Astrocyte (in vitro differentiated cells and primary cell): ENCODE measurements at regions not wholly inside any gene's neighbourhood (a gene's known extent, or its start where the extent isn't known, plus 50 kb on each side); places are given as distances from the start of the nearest gene placed in this dataset.

Experiments
- DNase-seq: peaks from one replicate; pipeline ENCODE4 v3.0.0-alpha.2; 2010; ENCODE audit warnings: low read depth
- FAIRE-seq: peaks from 2 replicates; lab custom pipeline; 2011; peaks lifted over from hg19 to GRCh38; lab: Jason Lieb, UNC
- H2AFZ ChIP-seq: 2 replicates; pipeline ENCODE4 v1.6.0; 2012; ENCODE audit warnings: low read depth, low read length, inconsistent platforms
- H3K27ac ChIP-seq: 2 replicates; pipeline ENCODE4 v1.5.1; 2011; ENCODE audit warnings: low read depth, low read length, inconsistent platforms
- H3K27me3 ChIP-seq: 2 replicates; pipeline ENCODE4 v1.6.0; 2011; ENCODE audit warnings: low read length, inconsistent platforms; ENCODE audit not compliant: insufficient read depth
- H3K36me3 ChIP-seq: 2 replicates; pipeline ENCODE4 v1.5.1; 2011; ENCODE audit warnings: low read length, inconsistent platforms; ENCODE audit not compliant: insufficient read depth
- H3K4me1 ChIP-seq: 2 replicates; pipeline ENCODE4 v1.5.1; 2011; ENCODE audit warnings: low read length, inconsistent platforms; ENCODE audit not compliant: insufficient read depth
- H3K4me2 ChIP-seq: 2 replicates; pipeline ENCODE4 v1.6.0; 2012; ENCODE audit warnings: low read length, inconsistent platforms
- H3K4me3 ChIP-seq: 2 replicates; pipeline ENCODE4 v1.5.1; 2011; ENCODE audit warnings: low read depth, mild to moderate bottlenecking, low read length, inconsistent platforms; ENCODE audit not compliant: insufficient read depth
- H3K79me2 ChIP-seq: 2 replicates; pipeline ENCODE4 v1.6.0; 2012; ENCODE audit warnings: mild to moderate bottlenecking, low read length, inconsistent platforms; ENCODE audit not compliant: insufficient read depth
- H3K9ac ChIP-seq: 2 replicates; pipeline ENCODE4 v1.6.0; 2012; ENCODE audit warnings: mild to moderate bottlenecking, low read length, inconsistent platforms
- H3K9me3 ChIP-seq: 2 replicates; pipeline ENCODE4 v1.5.1; 2012; ENCODE audit warnings: low read depth, mild to moderate bottlenecking, low read length, inconsistent platforms; ENCODE audit not compliant: insufficient read depth
- H4K20me1 ChIP-seq: 2 replicates; pipeline ENCODE4 v1.6.0; 2012; ENCODE audit warnings: low read length, inconsistent platforms; ENCODE audit not compliant: insufficient read depth
- H3K27ac Mint-ChIP-seq: one replicate; pipeline ENCODE4 v1.8.0; 2021; ENCODE audit warnings: mild to moderate bottlenecking, mixed read lengths; ENCODE audit not compliant: unreplicated experiment
- H3K27me3 Mint-ChIP-seq: one replicate; pipeline ENCODE4 v1.8.0; 2021; ENCODE audit warnings: low read depth, mixed read lengths; ENCODE audit not compliant: unreplicated experiment
- H3K36me3 Mint-ChIP-seq: one replicate; pipeline ENCODE4 v1.8.0; 2021; ENCODE audit warnings: low read depth, mixed read lengths; ENCODE audit not compliant: unreplicated experiment
- H3K4me1 Mint-ChIP-seq: one replicate; pipeline ENCODE4 v1.8.0; 2021; ENCODE audit warnings: low read depth, mixed read lengths; ENCODE audit not compliant: unreplicated experiment
- H3K4me3 Mint-ChIP-seq: one replicate; pipeline ENCODE4 v1.8.0; 2021; ENCODE audit warnings: mild to moderate bottlenecking, moderate library complexity, mixed read lengths; ENCODE audit not compliant: unreplicated experiment
- H3K9me3 Mint-ChIP-seq: one replicate; pipeline ENCODE4 v1.8.0; 2021; ENCODE audit warnings: mild to moderate bottlenecking, mixed read lengths; ENCODE audit not compliant: unreplicated experiment
- EZH2 ChIP-seq: IDR thresholded peaks from 2 replicates; pipeline ENCODE4 v1.6.1; 2012; ENCODE audit warnings: mild to moderate bottlenecking, low read length, inconsistent platforms; ENCODE audit not compliant: insufficient read depth
- TF ChIP-seq, protein P1 (sequence below): IDR thresholded peaks from 2 replicates; pipeline ENCODE4 v1.5.1; 2011; ENCODE audit warnings: low read depth, mild to moderate bottlenecking, inconsistent platforms, low read length, moderate library complexity; ENCODE audit not compliant: insufficient read depth

DNA sequence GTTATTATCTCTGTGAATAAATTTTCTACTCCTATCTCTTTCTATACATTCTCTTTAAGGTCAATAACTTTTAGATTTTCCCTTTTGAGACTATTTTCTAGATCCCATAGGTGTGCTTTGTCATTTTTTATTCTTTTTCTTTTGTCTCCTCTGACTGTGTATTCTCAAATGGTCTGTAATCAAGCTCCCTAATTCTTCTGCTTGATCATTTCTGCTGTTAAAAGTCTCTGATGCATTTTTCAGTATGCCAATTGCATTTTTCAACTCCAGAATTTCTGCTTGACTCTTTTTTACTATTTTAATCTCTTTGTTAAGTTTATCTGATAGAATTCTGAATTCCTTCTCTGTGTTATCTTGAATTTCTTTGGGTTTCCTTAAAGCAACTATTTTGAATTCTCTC, 78.2 kb downstream of the THNSL1 start:
- H3K27me3 ChIP-seq = no peaks in the 10 kb centered on the region
- no peaks in the 10 kb centered on the region for H3K79me2 ChIP-seq
- FAIRE-seq (no peak), DNase-seq (no peak)
- Mint-ChIP-seq H3K9me3 (peaks cover 10% of the 10 kb centered on the region), H3K27ac (no peak overlapping the region), H3K27me3 (no peaks in the 10 kb centered on the region), H3K4me3 (no peak overlapping the region), H3K36me3 (peaks cover 1% of the 10 kb centered on the region), H3K4me1 (no peaks in the 10 kb centered on the region)
- no peak overlapping the region for H3K27ac ChIP-seq
- no peak overlapping the region for H3K4me2 ChIP-seq
- no peak overlapping the region for H2AFZ ChIP-seq
- no peaks in the 10 kb centered on the region for H3K4me1 ChIP-seq
- H3K36me3 ChIP-seq = no peaks in the 10 kb centered on the region
- TF ChIP-seq, protein P1, sequence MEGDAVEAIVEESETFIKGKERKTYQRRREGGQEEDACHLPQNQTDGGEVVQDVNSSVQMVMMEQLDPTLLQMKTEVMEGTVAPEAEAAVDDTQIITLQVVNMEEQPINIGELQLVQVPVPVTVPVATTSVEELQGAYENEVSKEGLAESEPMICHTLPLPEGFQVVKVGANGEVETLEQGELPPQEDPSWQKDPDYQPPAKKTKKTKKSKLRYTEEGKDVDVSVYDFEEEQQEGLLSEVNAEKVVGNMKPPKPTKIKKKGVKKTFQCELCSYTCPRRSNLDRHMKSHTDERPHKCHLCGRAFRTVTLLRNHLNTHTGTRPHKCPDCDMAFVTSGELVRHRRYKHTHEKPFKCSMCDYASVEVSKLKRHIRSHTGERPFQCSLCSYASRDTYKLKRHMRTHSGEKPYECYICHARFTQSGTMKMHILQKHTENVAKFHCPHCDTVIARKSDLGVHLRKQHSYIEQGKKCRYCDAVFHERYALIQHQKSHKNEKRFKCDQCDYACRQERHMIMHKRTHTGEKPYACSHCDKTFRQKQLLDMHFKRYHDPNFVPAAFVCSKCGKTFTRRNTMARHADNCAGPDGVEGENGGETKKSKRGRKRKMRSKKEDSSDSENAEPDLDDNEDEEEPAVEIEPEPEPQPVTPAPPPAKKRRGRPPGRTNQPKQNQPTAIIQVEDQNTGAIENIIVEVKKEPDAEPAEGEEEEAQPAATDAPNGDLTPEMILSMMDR = no peak
- no peak for TF ChIP-seq EZH2
- H3K9ac ChIP-seq = no peak overlapping the region
- no peak overlapping the region for H3K4me3 ChIP-seq
- H4K20me1 ChIP-seq = no peaks in the 10 kb centered on the region
- H3K9me3 ChIP-seq = no peaks in the 10 kb centered on the region

DNA sequence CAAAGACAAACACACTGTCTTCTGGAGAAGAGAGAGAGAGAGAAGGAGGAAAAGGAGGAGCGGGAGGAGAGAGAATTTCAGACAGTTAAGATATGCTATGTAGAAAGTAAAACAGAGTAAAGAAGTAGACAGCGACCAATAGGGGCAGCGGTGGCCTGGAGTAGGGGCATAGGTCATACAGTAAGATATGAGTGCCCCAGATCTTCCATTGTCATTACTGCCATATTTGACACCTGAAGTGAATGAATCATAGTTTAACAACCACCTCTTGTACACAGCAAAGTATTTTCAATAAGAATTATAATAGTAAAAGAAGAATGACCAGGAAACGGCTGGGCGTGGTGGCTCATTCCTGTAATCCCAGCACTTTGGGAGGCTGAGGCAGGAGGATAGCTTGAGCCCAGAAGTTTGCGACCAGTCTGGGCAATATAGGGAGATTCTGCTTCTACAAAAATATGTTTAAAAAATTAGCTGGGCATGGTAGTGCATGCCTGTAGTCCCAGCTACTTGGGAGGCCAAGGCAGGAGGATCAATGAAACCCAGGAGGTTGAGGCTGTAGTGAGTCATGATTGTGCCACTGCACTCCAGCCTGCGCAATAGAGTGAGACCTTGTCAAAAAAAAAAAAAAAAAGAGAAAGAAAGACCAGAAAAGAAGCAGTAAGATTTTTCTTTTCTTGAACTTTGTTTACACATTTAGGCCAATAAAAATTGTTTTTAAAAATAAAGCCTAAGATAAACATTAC, 77.0 kb upstream of the GPR158 start:
- no peaks in the 10 kb centered on the region for H4K20me1 ChIP-seq
- no peaks in the 10 kb centered on the region for H3K9me3 ChIP-seq
- H3K36me3 ChIP-seq = no peaks in the 10 kb centered on the region
- H3K27me3 Mint-ChIP-seq = peaks cover 5% of the 10 kb centered on the region
- H3K79me2 ChIP-seq = no peaks in the 10 kb centered on the region
- no peaks in the 10 kb centered on the region for H3K4me1 ChIP-seq
- TF ChIP-seq EZH2 = no peak
- TF ChIP-seq, protein P1 = no peak
- peaks cover 3% of the 10 kb centered on the region for H3K36me3 Mint-ChIP-seq
- no peaks in the 10 kb centered on the region for H3K4me1 Mint-ChIP-seq
- FAIRE-seq (no peak), DNase-seq (no peak)
- H3K9ac ChIP-seq = no peak overlapping the region
- no peak overlapping the region for H3K4me2 ChIP-seq
- no peaks in the 10 kb centered on the region for H3K27me3 ChIP-seq
- H3K4me3 Mint-ChIP-seq = no peak overlapping the region
- peaks cover 4% of the 10 kb centered on the region for H3K9me3 Mint-ChIP-seq
- H3K4me3 ChIP-seq = no peak overlapping the region
- H3K27ac ChIP-seq = no peak overlapping the region
- no peak overlapping the region for H2AFZ ChIP-seq
- H3K27ac Mint-ChIP-seq = no peak overlapping the region

DNA sequence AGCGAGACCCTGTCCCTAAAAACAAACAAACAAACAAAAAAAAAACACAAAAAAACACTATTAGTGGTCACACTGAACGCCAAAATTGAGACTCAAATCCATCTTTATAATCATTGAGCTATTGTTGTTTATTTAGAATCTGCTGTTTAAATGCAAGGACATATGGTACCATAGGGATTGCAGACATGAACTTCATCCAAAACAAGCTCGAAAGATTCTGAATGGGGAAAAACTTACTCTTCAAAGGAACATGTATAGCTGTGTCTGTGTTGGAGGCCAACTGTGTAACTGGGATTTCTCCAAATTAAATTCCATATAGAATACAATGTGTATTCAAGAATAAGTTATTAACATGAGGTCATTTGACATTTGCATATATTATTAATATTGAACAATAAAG, 74.7 kb upstream of the GPR158 start:
- Mint-ChIP-seq H3K4me3 (no peak overlapping the region), H3K27ac (no peak overlapping the region)

More for the DNA sequence above, 74.7 kb upstream of the GPR158 start:
- no peak for TF ChIP-seq EZH2
- TF ChIP-seq, protein P1 = no peak
- H3K4me3 ChIP-seq = no peak overlapping the region
- DNase-seq (no peak), FAIRE-seq (no peak)
- H3K4me1 ChIP-seq = no peaks in the 10 kb centered on the region
- no peak overlapping the region for H3K27ac ChIP-seq
- no peak overlapping the region for H3K9ac ChIP-seq
- Mint-ChIP-seq H3K36me3 (peaks cover 3% of the 10 kb centered on the region), H3K27me3 (peaks cover 5% of the 10 kb centered on the region), H3K9me3 (no peaks in the 10 kb centered on the region), H3K4me1 (no peaks in the 10 kb centered on the region)
- no peaks in the 10 kb centered on the region for H3K79me2 ChIP-seq
- H3K4me2 ChIP-seq = no peak overlapping the region
- H2AFZ ChIP-seq = no peak overlapping the region
- no peaks in the 10 kb centered on the region for H3K9me3 ChIP-seq
- H3K36me3 ChIP-seq = no peaks in the 10 kb centered on the region
- no peaks in the 10 kb centered on the region for H4K20me1 ChIP-seq
- no peaks in the 10 kb centered on the region for H3K27me3 ChIP-seq
